GM12865 (cell line): ENCODE measurements at regions not wholly inside any gene's neighbourhood (a gene's known extent, or its start where the extent isn't known, plus 50 kb on each side); places are given as distances from the start of the nearest gene placed in this dataset.

ENCODE experiments used
- DNase-seq: peaks from one replicate; pipeline ENCODE4 v3.0.0; 2010; ENCODE audit warnings: low read depth
- H3K4me3 ChIP-seq: 2 replicates; pipeline ENCODE4 v1.5.1; 2011; ENCODE audit warnings: mild to moderate bottlenecking, low read depth, low read length, control low read depth
- TF ChIP-seq, protein P1 (sequence below): IDR thresholded peaks from 2 replicates; pipeline ENCODE4 v1.5.1; 2011; ENCODE audit warnings: low read length, control low read depth, low read depth, inconsistent platforms; ENCODE audit not compliant: insufficient read depth; ENCODE audit errors: missing control alignments

DNA sequence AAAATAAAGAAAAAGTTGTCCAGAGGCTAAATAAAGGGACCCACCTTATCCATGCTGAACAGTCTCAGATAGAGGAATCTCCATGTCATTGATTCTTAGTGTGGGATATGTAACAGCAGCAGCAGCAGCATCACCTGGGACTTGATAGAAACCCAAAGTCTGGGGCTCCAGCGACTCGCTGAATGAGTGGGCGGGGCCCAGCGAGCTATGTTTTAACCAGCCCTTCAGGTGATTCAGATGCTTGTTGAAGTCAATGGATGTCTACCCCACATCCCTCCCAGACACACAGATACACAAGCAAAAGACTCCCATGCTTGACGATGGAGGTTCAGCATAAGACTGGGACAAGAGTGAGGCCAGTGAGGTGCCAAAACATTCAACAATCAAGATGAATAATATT lies 298.6 kb downstream of the UBE3D start:
- no peak overlapping the region for H3K4me3 ChIP-seq
- no peak for DNase-seq
- TF ChIP-seq, protein P1, sequence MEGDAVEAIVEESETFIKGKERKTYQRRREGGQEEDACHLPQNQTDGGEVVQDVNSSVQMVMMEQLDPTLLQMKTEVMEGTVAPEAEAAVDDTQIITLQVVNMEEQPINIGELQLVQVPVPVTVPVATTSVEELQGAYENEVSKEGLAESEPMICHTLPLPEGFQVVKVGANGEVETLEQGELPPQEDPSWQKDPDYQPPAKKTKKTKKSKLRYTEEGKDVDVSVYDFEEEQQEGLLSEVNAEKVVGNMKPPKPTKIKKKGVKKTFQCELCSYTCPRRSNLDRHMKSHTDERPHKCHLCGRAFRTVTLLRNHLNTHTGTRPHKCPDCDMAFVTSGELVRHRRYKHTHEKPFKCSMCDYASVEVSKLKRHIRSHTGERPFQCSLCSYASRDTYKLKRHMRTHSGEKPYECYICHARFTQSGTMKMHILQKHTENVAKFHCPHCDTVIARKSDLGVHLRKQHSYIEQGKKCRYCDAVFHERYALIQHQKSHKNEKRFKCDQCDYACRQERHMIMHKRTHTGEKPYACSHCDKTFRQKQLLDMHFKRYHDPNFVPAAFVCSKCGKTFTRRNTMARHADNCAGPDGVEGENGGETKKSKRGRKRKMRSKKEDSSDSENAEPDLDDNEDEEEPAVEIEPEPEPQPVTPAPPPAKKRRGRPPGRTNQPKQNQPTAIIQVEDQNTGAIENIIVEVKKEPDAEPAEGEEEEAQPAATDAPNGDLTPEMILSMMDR: no peak

DNA sequence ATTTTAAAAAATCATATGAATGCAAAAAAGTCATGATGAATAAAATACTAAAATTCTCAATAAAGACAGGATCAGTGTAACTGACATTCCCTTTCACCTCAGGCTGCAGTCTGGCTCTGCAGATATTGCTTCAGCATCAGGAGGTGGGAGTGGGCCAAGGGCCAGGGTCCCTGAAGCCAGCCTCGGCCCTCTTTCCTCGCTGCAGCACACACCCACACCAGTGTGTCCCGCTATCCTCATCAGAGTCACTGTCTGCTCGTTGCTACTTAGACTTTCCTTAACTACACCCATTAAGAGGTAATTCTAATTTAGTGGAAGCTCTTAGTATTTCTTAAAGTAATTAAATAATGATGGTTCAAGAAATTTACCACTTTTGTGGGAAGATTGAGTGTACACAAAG lies 298.2 kb downstream of the UBE3D start:
- H3K4me3 ChIP-seq: no peak overlapping the region
- TF ChIP-seq, protein P1: no peak
- DNase-seq: no peak

DNA sequence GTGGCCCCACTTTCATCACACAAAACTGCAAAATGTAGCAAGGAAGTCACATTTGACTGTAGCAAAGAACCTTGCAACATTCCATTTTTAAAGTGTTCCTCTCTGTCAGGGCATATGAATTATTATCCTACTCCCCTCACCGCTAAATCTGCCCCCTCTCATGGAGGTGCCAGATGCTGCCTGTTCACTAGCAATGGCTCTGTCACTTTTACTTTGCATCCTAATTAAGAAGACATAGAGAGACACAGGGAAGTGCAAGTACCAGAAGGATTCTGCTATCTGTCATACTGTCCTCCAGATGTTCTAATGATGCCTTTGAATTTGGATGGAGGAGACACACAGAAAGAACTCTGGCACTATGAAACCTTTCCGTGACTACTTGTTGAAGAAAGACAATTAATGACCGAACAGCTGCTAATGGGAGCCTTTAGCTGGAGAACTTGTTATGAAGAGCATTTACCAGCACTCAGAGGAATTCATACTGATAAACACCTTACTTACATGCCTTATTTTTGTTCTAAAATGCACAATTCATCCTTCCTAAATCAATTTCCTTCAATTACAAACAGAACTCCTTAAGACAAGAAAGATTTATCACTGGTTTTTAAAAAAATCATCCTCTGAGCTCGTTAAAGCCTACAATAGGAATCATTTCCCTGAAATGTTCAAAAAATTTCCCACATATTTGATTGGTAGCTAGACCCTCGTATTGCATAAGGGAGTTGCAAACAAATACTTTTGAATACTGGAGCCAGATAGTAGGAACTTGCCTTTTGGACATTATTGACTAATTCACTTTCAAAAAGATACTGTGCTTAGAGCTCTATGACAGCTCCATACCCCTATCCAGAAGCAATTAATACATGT lies 292.6 kb downstream of the UBE3D start:
- TF ChIP-seq, protein P1: no peak
- DNase-seq: no peak

DNA sequence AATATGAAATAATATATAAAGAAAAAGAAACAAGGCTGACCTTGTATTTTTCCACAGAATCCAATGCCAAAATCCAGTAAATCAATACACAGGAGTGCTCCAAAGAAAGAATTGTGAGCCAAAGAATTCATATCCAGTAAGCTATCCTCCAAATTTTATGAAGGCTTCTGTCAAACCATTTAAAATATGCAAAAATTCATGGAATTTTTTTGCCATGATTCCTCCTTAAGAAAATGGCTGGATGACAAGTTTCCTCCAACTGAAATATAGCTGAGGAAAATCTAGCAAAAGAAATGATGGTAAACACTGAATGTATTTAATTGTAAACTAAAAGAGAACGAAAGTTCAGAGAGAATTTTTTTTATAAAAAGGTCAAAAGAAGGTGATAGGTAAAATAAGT lies 290.3 kb downstream of the UBE3D start:
- DNase-seq: no peak
- H3K4me3 ChIP-seq: no peak overlapping the region
- TF ChIP-seq, protein P1: no peak

More for the DNA sequence above, 292.6 kb downstream of the UBE3D start:
- no peak overlapping the region for H3K4me3 ChIP-seq

DNA sequence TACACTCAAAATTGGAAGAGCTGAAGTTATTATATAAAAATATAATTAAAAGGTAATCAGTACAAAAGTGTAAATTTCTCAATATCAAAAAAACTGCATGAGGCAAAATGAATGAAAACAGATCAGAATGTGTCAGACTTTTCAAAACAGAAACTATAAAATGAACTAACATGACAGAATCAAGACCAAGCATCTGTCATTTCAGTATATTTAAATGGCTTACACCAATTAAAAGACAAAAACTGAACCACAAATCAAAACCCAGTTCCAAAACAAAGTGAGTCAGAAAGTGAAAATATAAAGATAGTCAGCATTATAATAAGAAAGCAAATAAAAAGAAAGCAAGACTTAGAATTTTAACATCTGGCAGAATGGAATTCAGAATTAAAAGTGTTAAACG lies 289.7 kb downstream of the UBE3D start:
- DNase-seq: peak; percentile 13
- H3K4me3 ChIP-seq: no peak overlapping the region
- TF ChIP-seq, protein P1: no peak

DNA sequence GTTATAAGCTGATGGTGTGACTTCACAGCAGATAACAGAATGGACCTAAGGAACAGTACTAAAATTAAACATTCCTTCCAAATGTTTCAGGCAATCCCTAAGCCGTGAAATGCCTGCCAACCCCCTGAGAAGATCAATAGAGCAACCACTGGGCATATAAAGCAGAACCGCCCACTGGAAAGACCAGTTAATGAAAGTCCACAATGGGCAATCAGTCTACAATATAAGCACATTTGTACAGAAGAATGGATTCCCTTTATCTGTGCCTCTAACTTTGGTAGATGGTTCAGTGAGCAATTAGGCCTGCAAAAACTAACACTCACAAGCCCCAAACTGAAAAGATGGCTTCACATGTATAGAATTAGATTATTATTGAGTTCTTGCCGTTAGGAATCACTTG lies 286.6 kb downstream of the UBE3D start:
- H3K4me3 ChIP-seq: no peak overlapping the region
- DNase-seq: no peak
- TF ChIP-seq, protein P1: no peak

DNA sequence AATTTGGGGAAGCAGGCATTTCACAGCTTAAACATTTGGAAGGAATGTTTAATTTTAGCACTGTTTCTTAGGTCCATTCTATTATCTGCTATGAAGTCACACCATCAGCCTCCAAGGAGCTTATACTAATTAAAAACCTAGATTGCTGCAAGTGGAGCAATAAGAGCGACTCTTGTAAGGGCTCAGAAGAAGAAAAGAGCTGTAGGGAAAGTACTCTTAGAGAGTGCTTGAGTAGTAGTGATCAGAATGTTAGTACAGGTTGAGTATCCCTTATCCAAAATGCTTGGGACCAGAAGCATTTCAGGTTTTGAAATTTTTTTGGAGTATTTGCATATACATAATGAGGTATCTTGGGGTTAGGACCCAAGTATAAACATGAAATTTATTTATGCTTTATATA lies 285.3 kb downstream of the UBE3D start:
- H3K4me3 ChIP-seq: no peak overlapping the region
- DNase-seq: no peak
- TF ChIP-seq, protein P1: no peak
